ENCODE measurements at regions not wholly inside any gene's neighbourhood (a gene's known extent, or its start where the extent isn't known, plus 50 kb on each side); places are given as distances from the start of the nearest gene placed in this dataset.

GRCh38 chr2:158006961-158007719, 94.5 kb upstream of the UPP2 start:
- Histone ChIP-seq H3K4me3 (no peak overlapping the region), H3K4me1 (peaks cover 0 to 4% of the 10 kb centered on the region in 2 donors), H3K27ac (no peak overlapping the region), H3K9me3 (no peaks in the 10 kb centered on the region), H3K36me3 (no peaks in the 10 kb centered on the region), H3K27me3 (no peaks in the 10 kb centered on the region)
- DNase-seq (ENCODE audit: low spot score): no peak
- no peak for TF ChIP-seq CTCF (IDR thresholded peaks at IDR 0.05)

GRCh38 chr2:158004126-158004764, 97.4 kb upstream of the UPP2 start:
- H3K27ac ChIP-seq: no peak overlapping the region
- no peaks in the 10 kb centered on the region for H3K4me1 ChIP-seq
- no peak overlapping the region for H3K4me3 ChIP-seq
- no peak for TF ChIP-seq CTCF (IDR thresholded peaks at IDR 0.05)
- H3K9me3 ChIP-seq: no peaks in the 10 kb centered on the region
- H3K36me3 ChIP-seq: no peaks in the 10 kb centered on the region
- no peaks in the 10 kb centered on the region for H3K27me3 ChIP-seq
- no peak for DNase-seq (ENCODE audit: low spot score)

DNA sequence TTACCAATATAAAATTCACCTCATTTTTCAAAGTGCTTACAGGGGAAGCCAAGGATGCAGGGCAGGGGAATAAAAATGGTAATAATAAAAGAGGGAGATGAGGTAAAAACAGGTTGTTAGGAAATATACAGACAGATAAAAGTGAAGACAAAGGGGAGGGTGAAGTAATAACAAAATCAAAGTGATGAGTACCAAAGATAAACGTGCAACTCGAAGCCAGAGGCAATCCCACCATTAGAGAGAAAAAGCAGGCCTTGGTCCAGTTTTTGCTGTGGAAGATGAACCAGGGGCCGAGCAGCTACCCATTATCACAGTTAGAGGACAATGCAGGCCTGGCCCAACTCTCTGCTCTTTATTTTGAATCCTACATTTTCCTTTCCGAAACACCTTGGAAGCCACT, 99.6 kb upstream of the UPP2 start:
- H3K9me3 ChIP-seq: no peaks in the 10 kb centered on the region
- no peaks in the 10 kb centered on the region for H3K36me3 ChIP-seq
- no peak for DNase-seq (ENCODE audit: low spot score)
- no peak overlapping the region for H3K4me3 ChIP-seq
- no peaks in the 10 kb centered on the region for H3K4me1 ChIP-seq
- H3K27ac ChIP-seq: no peak overlapping the region
- no peaks in the 10 kb centered on the region for H3K27me3 ChIP-seq
- no peak for TF ChIP-seq CTCF (IDR thresholded peaks at IDR 0.05)

DNA sequence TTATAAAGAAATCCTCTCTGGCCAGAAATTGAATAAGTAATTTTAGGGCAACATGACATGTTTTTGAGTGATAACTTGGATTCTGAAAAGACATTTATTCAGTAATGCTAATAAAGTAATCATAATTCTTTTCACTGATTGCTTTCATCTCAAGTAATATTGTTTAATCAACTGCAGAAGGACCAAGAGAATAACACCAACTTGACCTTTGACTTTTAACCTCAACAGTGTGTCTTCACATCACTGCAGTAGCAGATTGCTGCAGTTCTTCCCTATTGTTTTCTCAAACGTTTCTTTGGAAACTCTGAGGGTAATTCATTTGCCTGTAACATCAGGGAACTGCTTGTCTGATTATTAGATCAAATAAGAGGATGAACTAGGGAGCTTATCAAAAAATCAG, 104.9 kb upstream of the UPP2 start:
- H3K27ac ChIP-seq: no peak overlapping the region
- no peaks in the 10 kb centered on the region for H3K36me3 ChIP-seq

GRCh38 chr2:157995117-157995516, 106.6 kb upstream of the UPP2 start:
- H3K27ac ChIP-seq: no peak overlapping the region
- no peaks in the 10 kb centered on the region for H3K4me1 ChIP-seq
- DNase-seq (ENCODE audit: low spot score): no peak
- no peak for TF ChIP-seq CTCF (IDR thresholded peaks at IDR 0.05)
- H3K4me3 ChIP-seq: no peak overlapping the region
- H3K9me3 ChIP-seq: no peaks in the 10 kb centered on the region
- H3K36me3 ChIP-seq: no peaks in the 10 kb centered on the region
- H3K27me3 ChIP-seq: no peaks in the 10 kb centered on the region

More for the DNA sequence above, 104.9 kb upstream of the UPP2 start:
- Histone ChIP-seq H3K9me3 (no peaks in the 10 kb centered on the region), H3K27me3 (no peaks in the 10 kb centered on the region), H3K4me3 (no peak overlapping the region), H3K4me1 (no peaks in the 10 kb centered on the region)
- no peak for TF ChIP-seq CTCF (IDR thresholded peaks at IDR 0.05)
- DNase-seq (ENCODE audit: low spot score): no peak

Measured in right atrium auricular region (tissue), 2 donors.